RPMI7951 (cell line): ENCODE measurements at regions not wholly inside any gene's neighbourhood (a gene's known extent, or its start where the extent isn't known, plus 50 kb on each side); places are given as distances from the start of the nearest gene placed in this dataset.

ENCODE experiments used
- DNase-seq: peaks from one replicate; pipeline ENCODE4 v3.0.0-alpha.2; 2012; ENCODE audit warnings: low read depth

DNA sequence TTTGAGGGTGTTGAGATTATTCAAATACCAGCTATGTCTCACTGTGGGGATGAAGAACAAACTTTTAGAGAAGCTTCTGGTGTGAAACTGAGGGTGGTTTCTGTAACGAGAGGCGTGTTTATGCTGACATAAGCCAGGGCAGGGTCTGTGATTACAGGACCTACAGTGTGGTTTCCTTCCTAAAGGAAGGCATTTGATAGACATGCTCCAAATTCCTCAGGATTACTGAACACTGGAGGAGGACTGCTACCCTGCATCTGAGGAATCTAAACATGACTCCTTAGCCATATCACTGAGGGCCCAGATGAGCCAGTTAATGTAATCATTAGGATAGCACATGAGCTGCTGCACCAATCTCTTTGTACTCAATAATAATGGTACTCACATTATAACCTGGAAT lies 328.4 kb upstream of the UMPS start:
- DNase-seq: no peak

DNA sequence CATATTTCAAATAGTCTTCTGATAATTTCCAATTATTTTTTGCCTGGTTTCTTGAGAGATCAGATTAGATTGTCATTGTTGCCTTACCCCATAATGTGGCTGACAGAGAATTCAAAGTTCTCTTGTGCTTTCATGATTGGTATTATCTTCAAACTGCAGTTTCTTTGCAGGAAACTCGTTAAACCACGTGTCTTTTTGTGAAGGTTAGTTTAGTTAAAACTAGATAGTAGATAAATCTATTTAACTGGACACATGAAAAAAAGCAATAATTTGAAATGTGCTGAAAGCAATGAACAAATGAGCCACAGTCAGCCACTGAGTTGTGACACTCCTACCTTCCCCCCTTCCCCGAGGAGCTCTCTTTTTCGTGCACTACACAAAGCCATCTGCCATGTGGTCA lies 327.5 kb upstream of the UMPS start:
- no peak for DNase-seq

DNA sequence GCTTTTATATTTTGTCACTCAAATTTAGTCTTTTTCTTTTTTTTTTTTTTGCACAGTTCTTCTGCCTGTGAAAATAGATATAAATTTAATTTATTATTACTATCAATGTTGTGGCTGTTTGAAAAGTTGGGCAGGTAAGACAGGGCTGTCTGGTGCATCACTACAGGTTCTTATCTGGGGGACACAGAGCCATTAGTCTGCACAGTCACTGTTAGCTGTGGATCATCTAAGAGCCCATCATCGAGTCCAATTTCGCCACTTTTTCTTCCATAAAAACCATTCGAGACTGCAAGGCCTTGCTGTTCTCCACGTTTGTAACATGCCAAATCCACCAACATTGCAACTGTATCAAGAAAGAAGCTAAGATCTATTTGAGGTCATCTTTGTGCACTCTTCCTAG lies 325.6 kb upstream of the UMPS start:
- no peak for DNase-seq

DNA sequence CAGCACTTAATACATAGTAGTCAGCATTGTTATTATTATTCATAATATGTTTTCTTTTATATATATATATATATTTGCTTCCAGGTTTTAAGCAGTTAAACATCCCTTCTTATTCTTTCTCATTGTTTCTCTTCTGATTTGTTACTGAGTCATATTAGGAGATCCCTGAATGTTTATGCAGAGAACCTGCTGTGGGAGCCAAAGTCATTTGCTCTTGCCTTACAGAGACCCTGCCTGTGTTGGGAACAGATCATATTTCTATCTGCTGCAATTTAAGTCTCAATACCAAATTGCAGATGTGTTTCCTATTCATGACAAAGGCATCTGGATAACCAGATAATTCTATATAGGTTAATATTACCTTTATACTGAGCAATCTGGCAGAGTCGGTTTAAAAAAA lies 323.0 kb upstream of the UMPS start:
- no peak for DNase-seq

DNA sequence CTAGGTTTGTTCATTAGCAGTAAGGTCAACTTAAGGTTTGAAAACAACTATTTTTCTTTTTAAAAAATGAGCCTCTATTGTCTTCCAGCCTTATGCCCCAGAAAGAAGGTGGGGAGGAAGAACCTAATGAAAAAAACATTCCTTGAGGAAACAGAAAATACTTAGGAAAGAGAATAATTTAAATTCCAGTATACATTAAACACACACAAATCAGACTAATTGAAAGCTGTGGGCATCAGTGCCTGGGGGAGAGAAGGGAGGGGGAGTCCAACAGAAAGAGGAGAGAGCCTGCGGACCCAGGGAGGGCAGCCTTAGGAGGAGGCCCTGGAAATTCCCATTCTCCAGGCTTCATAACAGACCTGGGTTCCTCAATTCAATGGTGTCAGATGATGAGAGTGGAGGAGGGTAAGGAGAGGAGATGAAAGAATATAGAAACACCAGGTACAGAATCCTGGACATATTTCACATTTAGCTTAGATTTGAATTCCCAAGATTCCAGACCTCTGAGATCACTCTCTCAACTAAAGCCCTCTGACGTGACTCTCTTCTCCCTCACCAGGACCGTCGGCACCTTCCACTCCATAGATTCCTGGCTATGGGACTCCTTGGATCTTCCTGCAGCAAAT lies 320.5 kb upstream of the UMPS start:
- peak; percentile 45 for DNase-seq

DNA sequence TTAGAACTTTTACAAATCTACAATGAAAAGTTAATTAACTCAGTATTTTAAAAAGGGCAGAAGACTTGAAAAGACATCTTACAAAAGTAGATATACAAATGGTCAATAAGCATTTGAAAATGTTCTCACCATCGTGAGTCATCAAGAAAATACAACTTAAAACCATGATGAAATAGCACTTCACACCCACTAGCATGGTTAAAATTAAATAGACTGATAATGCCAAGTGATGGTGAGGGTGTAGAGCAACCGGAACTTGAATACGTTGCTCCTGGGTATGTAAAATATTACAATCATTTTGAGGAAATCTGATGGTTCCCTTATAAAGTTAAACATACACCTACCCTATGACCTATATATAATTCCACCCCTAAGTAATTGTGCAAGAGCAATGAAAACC lies 319.8 kb upstream of the UMPS start:
- DNase-seq: no peak

DNA sequence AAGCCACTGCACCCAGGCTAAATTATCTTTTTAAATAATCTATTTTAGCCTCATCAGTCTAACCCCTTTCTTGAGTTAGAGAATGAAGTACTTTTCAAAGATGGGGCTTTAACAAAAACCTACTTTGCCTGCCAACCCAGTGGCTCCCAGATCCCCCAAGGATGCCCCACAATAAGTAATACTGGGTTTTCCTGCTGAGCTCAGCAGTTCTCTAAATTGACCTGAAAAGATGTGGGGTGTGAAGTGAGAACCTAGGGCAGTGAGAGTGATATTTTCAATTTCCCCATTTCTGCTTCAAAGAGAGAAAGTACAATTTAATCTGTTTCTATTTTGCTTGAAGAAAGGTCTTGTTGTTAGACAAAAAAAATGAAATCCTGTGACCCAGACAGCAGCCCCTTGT lies 318.5 kb upstream of the UMPS start:
- DNase-seq: no peak

DNA sequence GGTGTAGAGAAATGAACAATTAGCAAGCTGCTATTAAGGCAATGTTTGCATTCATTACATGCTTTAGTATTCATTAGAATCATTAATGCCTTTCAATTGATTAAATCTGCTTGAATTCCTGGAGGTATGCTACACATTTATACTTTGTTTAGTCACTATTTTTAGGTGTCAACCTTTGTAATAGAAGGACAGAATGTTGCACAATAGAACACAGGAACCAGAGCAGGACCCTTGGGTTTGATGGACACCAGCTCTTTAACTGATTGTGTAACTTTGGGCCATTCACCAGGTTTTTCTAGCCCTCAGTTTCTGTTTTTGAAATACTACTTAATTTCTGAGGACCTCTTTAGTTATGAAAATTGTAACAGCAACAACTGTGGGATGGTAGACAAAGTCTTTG lies 317.6 kb upstream of the UMPS start:
- no peak for DNase-seq

DNA sequence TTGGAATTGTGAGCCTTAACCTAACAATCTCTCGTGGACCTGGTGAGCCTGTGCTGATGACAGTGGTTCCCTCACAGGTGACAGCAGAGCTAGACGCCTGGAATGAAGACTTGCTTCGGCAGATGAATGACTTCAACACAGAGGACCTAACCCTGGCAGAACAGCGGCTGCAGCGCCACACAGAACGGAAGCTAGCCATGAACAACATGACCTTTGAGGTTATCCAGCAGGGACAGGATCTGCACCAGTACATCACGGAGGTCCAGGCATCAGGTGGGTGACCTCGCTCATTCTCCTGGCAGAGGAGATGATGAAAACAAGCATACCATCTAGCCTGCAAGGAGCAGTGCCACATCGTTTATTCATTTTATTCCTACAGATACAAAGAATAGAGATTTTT lies 316.9 kb upstream of the UMPS start:
- no peak for DNase-seq

DNA sequence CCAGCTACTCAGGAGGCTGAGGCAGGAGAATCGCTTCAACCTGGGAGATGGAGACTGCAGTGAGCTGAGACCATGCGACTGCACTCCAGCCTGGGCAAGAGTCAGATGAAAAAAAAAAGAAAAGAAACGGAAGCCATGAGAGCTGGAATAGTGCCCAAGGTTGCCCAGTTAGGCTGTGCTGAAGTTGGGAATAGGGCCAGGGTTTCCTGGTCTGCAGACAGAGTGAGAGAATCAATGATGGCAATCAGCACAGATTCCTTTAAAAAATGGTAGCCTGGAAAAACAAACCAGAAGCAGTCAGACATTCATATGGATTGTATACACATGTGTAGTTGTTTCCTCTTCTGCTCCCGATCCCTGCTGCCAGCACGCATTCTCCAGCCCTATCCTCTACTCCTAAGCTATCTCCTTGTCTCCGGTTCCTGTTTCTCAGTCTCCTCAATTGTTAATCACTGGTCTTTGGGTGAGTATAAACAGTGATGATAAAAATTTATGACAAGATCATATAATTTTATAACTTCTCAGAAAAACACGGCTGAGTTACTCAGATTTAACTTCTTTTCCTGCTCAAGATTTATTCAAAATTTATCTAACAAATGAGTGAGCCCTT lies 316.2 kb upstream of the UMPS start:
- DNase-seq: no peak

DNA sequence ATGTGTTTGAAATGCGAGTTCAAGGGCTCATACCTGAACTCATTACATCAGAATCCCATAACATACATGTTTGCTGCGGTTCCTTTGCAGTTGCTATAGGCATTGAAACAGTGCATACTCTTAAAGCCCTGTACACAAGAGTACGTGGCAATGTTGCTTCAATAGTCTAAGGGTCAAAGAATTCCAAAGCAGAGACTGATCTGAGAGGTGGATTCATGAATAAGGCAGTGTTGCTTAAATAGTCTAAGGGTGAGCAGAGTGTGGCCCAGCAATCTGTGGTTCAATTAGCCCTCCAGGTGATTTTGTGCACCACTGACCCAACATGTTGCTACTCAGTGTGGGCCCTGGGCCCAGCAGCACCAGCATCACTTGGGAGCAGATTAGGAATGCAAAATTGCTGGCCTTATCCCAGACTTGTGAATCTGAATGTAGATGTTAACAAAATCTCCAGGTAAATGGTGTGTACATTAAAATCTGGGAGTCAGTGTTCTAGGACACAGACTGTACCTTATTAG lies 314.7 kb upstream of the UMPS start:
- DNase-seq: no peak

DNA sequence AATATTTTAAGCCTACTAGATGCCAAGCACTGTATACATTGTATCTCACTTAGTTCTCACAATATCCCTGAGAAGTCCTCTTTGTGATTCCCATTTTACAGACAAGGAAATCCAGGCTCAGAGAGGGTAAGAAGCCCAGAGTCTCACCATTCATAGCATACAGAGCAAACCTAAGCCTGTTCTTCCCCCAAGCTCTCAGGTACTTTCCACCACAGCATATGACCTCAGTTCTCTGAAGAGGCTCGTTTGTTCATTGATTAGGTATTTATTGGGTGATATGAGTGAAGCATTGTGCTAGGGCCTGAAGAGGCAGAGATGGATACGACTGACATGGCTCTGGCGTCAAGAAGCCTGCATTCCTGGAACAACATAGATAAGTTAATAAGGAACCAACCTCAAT lies 310.9 kb upstream of the UMPS start:
- no peak for DNase-seq

DNA sequence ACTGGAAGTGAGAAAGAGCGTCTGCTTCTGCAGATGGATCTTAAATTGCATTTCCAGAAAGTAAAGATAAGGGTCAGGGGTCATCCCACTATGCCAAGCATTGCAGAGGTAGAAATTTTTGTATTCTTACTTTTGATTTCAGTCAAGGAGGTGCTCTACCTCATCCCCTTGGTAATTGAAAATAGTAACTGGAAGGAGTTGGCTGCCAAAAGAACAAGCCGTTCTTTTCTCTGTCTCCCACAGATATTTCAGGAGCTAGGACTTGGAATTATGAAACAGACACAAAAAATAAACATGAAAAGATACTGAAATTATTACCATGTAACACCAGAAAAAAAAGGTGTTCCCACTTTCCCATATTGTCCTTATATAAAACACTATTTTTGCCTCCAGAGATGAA lies 309.9 kb upstream of the UMPS start:
- no peak for DNase-seq

DNA sequence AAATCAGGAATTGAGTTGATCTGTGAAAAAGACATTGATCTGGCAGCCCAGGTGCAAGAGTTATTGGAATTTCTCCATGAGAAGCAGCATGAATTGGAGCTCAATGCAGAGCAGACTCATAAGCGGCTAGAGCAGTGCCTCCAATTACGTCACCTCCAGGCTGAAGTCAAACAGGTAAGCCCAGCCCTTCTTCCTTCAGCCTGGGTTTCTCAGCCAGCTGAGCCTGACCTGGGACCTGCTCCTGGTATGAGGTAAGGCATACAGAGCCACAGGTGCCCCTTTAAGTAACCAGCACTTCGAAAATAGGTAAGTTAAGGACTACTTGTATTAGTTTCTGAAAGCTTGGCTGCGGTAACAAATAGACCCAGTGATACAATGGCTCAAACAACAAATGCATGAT lies 307.4 kb upstream of the UMPS start:
- DNase-seq: no peak

DNA sequence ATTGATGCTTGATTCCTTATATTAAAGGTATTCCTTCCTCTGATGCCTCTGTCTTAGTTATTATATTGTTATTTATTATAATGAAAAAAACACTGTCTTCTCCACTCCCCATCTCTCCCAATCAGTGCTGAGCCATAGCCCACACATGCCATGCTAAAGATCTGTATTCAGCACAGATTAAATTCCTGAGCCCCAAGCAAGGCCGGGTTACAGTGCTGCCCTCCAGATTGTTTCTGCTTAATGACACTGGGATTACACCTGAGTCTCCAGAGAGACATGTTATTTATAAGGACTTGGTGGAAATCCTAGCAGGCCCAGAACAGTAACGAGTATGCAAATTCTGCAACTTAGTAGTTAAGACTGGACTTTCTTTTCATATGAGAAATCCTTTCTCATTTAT lies 305.9 kb upstream of the UMPS start:
- no peak for DNase-seq

DNA sequence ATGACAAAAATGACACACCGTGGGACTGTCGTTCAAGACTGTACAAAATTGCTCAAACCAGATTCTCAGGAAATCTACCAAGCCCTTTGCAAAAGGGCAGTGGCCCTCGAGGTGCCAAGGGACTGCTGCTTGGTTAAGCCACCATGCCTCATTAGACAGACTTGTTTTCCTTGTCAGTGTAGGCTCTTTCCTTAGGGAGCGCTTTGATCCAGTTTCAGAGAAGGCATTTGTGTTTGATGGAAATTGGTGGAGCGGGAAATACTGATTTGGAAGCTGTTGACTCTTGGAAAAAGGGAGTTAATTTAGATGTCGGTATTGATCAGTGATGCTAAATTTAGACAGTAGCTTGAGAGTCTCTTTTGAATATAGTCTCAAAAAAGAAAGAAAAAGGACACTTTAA lies 304.3 kb upstream of the UMPS start:
- DNase-seq: no peak

DNA sequence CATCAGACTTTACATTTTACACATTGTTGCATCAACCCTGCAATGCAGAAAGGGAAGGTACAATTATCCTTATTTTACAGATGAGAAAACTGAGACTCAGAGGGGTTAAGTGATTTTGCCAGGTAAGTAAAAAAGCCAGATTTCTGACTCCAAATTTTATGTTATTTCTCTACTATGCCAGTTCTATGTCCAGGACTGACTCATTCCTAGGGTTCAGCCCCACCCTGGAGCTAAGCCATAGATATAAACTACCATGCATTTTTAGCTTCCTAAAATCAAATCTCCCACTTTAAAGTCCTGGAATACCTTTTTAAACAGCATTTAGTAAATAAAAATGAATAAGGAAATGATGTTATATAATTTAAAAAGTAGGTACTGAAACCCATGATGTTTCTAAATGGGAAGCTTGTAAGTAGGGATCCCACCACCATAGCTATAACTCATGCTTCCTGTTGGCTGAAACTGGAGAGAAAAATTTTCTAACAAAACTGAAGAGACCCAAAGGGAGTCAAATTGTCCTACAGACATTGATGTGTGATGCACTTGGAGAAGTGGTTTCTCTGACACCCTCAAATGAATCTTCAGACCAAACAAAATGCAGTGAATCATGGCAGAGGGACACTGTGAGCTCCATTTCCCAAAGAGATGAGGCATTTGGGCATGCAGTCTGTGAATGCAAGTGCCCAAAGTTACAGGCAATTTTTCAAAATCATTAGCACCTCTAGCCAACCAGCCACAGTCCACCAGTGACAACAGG lies 301.7 kb upstream of the UMPS start:
- DNase-seq: peak; percentile 24

DNA sequence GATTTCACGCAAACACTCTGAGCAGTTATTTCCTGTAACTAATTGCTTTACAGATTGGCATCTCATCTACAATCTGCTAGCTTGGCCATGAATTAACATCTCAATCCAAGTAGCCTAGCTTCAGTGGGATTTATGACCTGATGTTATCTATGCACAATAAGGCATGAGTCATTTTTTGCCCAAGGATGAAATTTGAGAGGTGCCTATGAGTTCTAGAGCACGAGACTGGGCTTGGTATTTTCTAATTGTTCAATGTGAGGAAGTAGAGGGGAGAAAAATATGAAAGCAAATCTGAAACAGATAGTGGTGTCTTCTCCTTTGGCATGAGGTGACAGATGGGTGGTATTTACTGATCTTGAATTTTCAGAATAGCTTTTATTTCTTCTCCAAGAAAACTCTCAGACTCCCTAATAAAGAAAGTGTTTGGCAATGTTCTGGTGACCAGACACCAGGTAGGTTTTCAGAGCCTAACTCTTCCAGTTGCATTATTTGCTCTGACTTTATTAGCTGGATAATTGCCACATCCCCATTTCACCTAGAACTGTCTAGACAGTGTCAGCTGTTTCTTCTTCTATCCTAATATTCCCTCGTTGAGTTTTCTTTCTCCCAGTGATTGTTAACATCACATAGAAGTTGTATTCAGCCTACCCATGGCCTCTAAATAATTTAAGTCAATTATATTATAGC lies 301.0 kb upstream of the UMPS start:
- peak; percentile 90 for DNase-seq

DNA sequence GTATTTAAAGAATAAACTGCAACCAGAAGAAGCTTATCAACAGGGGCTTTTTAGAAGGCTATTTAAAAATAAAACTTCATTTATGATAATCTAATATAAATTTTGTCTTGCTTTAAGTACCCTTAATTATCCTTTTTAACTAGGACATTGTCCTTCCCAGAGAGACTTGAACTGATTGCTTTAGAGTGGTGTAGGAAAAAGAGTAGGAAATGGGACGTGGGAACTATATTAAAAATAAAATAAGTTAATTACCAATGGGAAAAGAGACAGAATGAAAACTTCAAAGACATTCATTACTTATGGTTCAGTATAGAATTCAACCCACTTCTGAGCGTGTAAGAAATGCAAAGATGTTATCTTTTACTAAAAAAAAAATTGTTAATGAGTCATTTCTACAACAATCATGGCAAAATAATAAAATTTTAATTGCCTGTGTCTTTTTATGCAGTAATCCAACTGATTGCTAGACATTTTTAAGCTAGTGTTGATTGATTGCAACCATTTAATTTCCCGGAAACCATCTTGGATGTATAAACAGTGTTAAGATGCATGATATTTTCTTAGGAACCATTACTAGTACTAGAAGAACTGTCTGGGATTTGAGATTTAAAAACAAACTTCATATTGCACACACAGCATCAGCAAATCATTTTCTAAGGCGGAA lies 298.8 kb upstream of the UMPS start:
- no peak for DNase-seq

DNA sequence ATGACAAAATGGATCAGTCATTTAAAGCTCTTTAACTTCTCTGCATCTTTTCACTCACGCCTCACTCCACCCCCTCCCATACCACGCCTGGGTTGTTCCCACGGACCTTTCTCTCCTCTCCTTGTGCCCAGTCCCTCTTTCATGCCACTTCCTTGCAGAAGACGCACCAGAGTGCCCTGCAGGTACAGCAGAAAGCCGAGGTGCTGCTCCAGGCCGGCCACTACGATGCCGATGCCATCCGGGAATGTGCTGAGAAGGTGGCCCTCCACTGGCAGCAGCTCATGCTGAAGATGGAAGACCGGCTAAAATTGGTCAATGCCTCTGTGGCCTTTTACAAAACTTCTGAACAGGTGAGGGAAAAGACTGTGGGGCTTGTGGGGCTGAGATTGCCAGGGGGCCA lies 296.1 kb upstream of the UMPS start:
- DNase-seq: no peak

DNA sequence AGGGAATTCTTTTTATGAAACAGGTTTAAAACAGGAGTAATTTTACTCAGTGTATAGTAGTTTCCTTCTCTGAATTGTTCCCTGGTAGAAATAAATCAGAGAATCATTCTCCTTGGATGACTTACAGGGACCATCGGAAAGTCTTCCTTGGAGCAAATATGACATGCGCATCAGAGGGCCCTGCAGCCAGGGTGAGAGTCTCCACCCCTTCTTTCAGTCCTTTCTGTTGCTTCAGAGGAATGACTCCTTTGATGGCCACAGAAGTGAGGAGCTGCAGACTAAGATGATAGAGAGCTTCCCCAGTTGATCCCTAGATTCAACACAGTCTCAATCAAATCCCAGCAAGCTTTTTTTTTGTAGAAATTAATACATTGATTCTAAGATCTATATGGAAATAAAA lies 294.8 kb upstream of the UMPS start:
- DNase-seq: no peak

DNA sequence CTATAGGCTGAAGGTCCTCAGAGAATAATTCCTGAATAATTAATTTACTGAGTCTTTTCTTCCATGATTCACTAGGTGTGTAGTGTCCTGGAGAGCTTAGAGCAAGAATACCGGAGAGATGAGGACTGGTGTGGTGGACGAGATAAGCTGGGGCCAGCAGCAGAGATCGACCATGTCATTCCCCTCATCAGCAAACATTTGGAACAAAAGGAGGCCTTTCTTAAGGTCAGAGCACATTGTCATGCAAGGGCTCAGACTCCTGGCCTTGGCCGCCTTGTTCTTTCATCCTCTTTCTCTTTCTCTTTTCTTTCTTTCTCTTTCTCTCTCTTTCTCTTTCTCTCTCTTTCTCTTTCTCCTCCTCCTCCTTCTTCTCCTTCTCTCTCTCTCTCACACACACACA lies 291.4 kb upstream of the UMPS start:
- DNase-seq: no peak
